IPS DF 4.7 (cell line): ENCODE measurements at regions not wholly inside any gene's neighbourhood (a gene's known extent, or its start where the extent isn't known, plus 50 kb on each side); places are given as distances from the start of the nearest gene placed in this dataset.

ENCODE experiments used
- DNase-seq: peaks from one replicate; pipeline ENCODE4 v3.0.0-alpha.2; 2013; ENCODE audit warnings: low spot score; ENCODE audit errors: extremely low read depth

- no peak for DNase-seq
Measured at GRCh38 chr18:72368308-72368707, 175.8 kb downstream of the CBLN2 start.

DNA sequence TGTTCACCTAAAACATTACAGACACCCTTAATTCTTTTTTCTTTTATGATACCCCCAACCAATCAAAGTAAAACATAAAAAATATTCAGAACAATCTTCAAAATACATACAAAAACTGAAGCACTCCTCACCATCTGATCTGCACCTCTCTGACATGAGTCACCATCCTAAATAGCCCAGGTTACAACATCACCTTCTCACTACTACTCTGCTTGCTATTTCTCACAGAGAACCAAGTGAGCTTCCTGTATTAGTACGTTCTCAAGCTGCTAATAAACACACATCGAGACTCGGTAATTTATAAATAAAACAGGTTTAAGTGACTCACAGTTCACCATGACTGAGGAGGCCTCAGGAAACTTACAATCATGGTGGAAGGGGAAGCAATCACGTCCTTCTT, 183.5 kb downstream of the CBLN2 start:
- DNase-seq: no peak

DNA sequence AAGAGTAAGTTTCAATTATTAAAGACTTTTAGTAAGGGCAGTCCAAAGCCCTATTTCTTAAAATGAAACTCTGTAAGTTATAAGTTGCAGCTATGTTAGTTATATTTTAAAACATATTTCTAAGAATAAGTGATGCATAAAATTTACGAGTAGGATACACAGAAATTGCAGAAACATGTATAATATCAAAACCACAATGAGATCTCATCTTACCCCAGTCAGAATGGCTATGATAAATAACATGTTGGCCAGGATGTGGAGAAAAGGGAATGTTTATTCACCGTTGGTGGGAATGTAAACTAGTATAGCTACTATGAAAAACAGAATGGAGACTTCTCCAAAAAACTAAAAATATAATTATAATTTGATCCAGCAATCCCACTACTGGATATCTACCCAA, 201.2 kb downstream of the CBLN2 start:
- DNase-seq: no peak

GRCh38 chr18:72339976-72340375, 204.2 kb downstream of the CBLN2 start:
- no peak for DNase-seq

- no peak for DNase-seq
Measured at GRCh38 chr18:72336786-72337185, 207.4 kb downstream of the CBLN2 start.

- DNase-seq: no peak
Measured at GRCh38 chr18:72329533-72329932, 214.6 kb downstream of the CBLN2 start.

DNA sequence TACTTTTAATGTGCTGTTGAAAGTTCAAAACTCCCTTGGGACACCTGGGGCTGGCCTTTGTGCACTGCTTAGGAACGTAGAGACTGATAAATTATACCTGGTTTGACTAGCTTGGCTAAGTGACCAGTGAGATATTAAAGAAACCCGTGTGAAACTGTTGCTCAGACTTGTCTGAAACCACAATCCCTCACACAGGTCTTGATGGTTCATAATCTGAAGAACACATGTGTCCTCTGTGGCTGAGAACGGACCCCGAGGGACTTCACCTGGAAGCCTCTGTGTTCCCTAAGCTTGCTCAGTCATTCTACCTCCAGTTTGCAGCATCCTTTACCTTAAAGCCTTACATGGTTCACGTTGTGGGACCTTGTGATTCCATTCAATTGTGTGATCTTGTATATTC, 218.8 kb downstream of the CBLN2 start:
- no peak for DNase-seq

GRCh38 chr18:72324677-72325076, 219.5 kb downstream of the CBLN2 start:
- DNase-seq: no peak

GRCh38 chr18:72316497-72316896, 227.6 kb downstream of the CBLN2 start:
- no peak for DNase-seq

GRCh38 chr18:72283148-72283925, 260.8 kb downstream of the CBLN2 start:
- no peak for DNase-seq

DNA sequence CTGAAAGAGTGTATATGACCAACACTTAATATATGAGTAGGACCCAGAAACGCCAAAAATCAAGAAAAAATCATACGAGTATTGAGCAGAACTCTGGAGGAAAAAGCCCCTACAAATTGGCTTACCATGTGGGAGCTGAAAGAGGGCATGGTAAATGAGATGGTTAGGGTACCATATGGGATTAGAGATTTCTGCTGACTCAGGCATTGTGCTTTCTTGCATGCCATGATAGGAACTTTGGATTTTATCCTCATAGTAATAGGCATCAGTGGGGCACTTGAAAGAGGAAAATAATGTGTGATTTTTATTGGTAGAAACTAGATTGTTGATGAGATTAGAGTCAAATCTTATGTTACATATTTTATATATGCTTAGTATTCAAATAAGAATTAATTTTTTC, 271.1 kb downstream of the CBLN2 start:
- DNase-seq: no peak

GRCh38 chr18:72261590-72261989, 282.6 kb downstream of the CBLN2 start:
- no peak for DNase-seq

DNA sequence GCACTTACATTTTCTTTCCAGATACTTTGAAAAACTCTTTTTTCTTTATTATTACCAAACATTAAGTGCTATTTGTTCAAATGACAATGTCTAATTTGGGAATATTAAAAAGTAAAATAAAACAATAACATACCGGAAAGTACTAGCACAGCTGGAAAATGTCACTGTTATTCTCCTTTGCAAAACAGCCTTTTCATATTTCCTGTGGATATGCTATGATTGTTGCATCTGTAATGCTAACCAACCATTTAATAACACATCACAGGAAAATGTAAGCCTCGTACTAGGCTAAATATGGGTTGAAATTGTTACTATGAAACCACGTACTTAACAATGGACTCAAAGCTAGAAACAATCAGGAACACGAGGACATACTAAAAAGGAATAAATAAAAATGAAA, 298.1 kb downstream of the CBLN2 start:
- no peak for DNase-seq

- DNase-seq: no peak
Measured at GRCh38 chr18:72235422-72235821, 308.7 kb downstream of the CBLN2 start.

- DNase-seq: no peak
Measured at GRCh38 chr18:72233106-72233505, 311.0 kb downstream of the CBLN2 start.

DNA sequence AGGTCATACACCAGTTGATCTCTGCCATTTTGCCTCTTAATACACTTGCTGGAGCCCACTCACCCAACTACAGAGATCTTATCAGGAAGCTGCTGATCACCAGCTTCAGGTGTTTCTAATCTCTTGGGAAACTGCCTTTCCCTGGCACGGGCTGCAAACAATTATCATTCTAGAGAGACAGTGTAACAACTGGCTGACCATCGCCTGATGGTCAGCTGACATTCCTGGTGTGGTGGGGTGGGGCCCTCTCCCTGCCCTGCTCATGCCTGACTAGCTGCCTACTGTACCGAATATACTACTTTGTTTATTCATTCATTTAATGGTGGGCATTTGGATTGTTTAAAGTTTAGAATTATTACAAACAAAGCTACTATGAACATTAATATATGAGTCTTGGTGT, 311.5 kb downstream of the CBLN2 start:
- no peak for DNase-seq

DNA sequence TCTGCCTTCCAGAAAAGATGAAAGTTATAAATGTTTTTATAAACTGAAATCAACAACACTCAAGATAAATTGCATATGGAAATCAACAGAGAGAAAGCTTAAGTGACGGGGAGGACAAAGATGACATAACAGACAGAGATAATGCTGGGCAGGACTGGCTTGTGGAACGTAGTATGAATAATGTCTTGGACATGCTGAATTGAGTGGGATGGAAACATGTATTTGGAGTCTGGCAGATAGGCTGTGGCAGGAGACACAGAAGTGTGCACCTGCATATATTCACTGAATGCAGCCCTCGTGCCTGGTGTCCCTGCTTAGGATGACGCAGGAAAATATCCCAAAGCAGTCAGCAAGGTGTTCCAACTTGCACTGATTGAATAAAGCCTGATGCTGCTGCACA, 318.2 kb downstream of the CBLN2 start:
- no peak for DNase-seq

- no peak for DNase-seq
Measured at GRCh38 chr18:72223733-72224132, 320.4 kb downstream of the CBLN2 start.

DNA sequence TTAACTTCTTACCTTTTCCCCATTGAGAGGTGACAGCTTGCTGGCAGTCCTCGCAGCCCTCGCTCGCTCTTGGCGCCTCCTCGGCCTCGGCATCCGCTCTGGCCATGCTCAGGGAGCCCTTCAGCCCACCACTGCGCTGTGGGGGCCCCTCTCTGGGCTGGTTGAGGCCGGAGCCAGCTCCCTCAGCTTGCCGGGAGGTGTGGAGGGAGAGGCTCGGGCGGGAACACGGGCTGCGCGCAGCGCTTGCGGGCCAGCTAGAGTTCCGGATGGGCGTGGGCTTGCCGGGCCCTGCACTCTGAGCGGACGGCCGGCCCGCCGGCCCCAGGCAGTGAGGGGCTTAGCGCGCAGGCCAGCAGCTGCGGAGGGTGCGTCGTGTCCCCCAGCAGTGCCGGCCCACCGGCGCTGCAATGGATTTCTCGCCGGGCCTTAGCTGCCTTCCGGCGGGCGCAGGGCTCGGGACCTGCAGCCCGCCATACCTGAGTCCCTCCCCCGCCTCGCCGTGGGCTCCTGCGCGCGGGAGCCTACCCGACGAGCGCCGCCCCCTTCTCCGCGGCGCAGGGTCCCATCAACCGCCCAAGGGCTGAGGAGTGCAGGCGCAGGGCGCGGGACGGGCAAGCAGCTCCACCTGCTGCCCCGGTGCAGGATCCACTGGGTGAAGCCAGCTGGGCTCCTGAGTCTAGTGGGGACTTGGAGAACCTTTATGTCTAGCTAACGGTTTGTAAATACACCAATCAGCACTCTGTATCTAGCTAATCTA, 335.0 kb downstream of the CBLN2 start:
- no peak for DNase-seq

- no peak for DNase-seq
Measured at GRCh38 chr18:72207280-72207679, 336.9 kb downstream of the CBLN2 start.

DNA sequence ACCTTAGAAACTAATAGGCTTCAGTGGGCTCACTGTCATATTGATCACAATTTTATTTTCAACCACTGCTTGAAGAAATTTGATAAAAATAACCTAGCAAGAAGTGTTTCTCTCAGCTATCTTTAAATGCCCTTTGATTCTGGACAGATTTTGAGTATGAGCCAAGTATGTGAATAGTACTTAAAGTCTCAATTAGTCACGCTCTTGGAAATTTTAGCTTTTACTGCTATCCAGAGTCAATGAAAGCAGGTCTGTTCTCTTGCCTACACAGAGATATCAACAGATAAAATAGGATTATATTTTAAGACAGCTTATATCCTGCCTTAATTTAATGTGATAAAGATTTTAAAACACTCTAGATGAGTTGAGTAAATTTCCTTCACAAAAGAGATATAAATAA, 337.3 kb downstream of the CBLN2 start:
- DNase-seq: no peak

DNA sequence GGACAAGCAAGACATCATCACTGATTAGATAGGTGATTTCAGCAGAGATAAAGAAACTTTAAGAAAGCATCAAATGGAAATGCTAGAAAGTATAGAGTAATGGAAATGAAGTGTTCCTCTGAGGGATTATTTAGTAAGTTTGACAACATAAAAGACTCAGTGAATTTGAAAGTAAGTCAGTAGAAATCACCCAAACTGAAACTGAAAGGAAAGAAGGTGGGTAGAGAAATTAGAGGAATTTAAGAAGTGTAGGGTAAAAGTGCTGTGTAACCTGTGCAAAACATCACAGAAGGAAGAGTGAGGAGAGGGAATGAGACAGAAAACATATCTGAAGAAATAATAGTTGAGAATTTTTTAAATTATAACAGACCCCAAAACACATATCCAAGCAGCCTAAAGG, 343.1 kb downstream of the CBLN2 start:
- DNase-seq: no peak

DNA sequence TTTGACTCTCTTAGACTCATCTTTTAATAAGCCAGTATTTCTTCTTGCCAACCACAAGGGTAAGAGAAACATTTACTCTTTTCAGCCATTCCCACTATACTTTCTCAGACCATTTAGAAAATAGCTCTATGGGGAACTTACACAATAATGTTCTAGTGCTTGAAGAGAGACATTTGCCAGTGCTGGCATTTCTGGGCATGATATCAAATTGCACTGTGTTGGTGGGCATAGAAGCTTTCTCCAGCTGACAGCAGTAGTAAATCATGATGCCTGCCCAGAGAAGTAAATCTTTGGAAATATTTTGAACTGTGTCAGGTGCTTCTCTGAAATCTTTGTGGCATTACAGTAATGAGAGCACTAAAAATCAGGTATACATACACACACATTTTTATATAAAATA, 346.6 kb downstream of the CBLN2 start:
- DNase-seq: no peak
